ENCODE measurements at regions not wholly inside any gene's neighbourhood (a gene's known extent, or its start where the extent isn't known, plus 50 kb on each side); places are given as distances from the start of the nearest gene placed in this dataset.
"Not testable (repeated sequence)": the region's sequence is repeated elsewhere in the genome, so short reads cannot be mapped to it uniquely, and the experiment has no call there.

DNA sequence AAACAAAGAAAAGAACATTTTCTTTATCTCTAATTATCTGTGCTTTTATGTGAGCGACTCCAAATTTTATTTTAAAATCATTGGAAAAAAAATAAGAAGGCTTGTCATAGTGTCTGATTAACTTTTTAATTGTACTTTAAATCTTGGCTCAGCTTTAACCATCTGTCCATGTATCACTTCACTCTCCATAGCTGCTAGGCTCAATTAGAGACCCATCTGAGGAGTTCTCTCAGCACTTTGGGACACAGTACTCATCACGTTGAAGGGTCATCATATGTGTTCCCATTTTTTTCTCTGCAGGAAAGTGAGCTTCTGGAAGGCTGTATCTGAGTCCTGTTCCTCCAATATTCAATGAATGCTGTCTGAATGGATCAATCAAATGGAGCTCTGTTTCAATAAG is 908.5 kb upstream of the ROBO1 start:
- no peak overlapping the region for H3K4me3 ChIP-seq (ENCODE audit: low read length)
- no peak for TF ChIP-seq ZNF274 (IDR thresholded peaks at IDR 0.05; ENCODE audit: low read depth, low read length)

DNA sequence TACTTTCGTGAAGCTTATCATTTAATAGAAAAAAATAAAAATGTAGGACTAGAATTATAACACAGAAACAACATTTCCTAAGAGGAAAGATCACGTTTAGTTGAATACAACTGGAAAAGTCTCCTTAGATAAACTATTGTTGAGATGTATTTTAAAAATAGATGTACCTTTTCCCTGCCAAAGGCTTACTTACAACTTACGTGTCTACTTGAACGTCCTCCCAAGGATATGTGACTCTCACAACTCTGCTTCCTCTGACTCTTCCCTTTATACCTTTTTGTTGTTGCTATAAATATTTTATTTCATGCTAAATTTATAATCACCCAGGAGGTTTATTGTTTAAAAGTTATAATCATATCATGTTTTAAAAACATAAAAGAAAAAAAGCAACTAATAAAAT is 908.0 kb upstream of the ROBO1 start:
- TF ChIP-seq ZNF274 (IDR thresholded peaks at IDR 0.05; ENCODE audit: low read depth, low read length), result no peak
- no peak overlapping the region for H3K4me3 ChIP-seq (ENCODE audit: low read length)

DNA sequence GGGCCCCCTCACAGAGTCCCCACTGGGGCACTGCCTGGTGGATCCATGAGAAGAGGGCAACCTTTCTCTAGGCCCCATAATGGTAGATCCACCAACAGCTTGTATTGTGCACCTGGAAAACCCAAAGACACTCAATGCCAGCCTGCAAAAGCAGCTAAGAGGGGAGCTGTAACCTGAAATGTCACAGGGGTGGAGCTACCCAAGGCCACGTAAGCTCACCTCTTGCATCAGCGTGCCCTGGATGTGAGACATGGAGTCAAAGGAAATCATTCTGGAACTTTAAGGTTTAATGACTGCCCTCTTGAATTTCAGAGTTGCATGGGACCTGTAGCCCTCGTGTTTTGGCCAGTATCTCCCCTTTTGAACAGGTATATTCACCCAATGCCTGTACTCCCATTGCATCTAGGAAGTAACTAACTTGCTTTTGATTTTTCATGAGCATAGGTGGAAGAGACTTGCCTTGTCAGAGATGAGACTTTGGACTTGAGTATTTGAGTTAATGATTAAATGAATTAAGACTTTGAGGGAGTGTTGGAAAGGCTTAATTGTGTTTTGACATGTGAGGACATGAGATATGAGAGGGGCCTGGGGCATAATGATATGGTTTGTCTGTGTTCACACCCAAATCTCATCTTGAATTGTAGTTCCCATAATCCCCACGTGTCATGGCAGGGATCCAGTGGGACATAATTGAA is 900.9 kb upstream of the ROBO1 start:
- TF ChIP-seq ZNF274 (IDR thresholded peaks at IDR 0.05; ENCODE audit: low read depth, low read length), result no peak
- no peak overlapping the region for H3K4me3 ChIP-seq (ENCODE audit: low read length)

DNA sequence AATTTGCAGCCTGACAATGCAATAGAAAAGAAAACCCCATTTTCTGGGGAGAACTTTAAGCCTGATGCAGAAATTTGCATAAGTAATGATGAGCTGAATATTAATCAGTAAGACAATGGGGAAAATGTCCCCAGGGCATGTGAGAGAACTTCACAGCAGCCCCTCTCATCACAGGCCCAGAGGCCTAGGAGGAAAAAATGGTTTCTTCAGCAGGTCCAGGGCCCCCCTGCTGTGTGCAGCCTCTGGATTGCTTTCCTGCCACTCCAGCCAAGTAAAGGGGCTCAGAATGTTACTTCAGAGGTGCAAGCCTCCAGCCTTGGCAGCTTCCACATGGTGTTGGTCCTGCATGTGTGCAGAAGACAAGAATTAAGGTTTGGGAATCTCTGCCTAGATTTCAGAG is 900.3 kb upstream of the ROBO1 start:
- no peak overlapping the region for H3K4me3 ChIP-seq (ENCODE audit: low read length)
- TF ChIP-seq ZNF274 (IDR thresholded peaks at IDR 0.05; ENCODE audit: low read depth, low read length), result no peak

DNA sequence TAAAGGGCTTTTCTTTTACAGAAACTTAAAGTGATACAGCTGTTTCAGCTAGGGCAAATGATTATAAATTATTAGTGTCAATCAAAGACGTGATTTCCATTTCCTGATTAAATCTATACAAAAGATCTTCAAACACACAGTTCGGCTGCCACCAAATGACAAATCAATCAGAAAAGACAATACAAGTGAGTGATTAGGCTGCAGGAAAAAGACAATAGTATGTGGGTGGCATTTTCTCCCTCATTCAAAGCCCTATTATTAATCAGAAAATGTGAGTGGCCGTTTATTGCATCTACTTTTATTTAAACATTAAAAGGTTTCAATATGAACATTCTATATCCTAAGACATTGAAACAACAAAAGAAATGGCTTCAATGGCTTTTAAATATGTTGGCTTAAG is 895.6 kb upstream of the ROBO1 start:
- H3K4me3 ChIP-seq (ENCODE audit: low read length), result no peak overlapping the region
- TF ChIP-seq ZNF274 (IDR thresholded peaks at IDR 0.05; ENCODE audit: low read depth, low read length), result no peak

DNA sequence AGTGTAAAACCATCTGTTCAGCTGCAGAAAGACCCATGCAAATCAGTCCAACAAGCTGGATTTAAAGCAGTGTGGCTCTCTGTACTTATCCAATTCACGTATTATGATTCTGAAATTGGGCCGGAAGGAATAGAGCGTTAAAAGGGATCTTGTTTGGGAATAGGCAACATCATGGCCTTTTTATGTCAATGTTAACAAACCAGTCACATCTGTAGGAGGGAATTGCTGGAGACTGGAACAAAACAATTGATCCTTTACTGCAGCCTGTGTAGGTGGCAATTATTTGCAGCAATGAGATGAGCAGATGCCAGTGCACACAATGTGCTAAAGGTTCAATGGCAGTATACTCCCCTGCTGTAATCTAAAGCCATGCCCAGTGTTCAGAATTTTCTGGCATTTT is 887.4 kb upstream of the ROBO1 start:
- H3K4me3 ChIP-seq (ENCODE audit: low read length), result no peak overlapping the region
- no peak for TF ChIP-seq ZNF274 (IDR thresholded peaks at IDR 0.05; ENCODE audit: low read depth, low read length)

DNA sequence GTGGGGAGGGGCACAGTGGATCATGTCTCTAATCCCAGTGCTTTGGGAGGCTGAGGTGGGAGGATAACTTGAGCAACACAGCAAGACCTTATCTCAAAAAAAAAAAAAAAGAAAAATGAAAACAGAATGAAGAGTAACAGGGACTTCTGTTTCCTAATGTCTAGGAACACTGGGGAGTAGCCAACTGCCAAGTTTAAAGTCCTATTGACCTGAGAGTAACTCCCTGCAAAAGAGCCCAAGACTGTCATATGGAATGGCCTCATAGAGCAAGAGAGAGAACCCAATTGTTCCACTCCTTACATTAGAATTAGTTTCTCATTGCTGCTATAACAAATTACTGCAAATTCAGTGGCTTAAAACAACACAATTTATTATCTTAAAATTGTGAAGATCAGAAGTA is 881.4 kb upstream of the ROBO1 start:
- TF ChIP-seq ZNF274 (IDR thresholded peaks at IDR 0.05; ENCODE audit: low read depth, low read length), result no peak
- H3K4me3 ChIP-seq (ENCODE audit: low read length), result no peak overlapping the region

DNA sequence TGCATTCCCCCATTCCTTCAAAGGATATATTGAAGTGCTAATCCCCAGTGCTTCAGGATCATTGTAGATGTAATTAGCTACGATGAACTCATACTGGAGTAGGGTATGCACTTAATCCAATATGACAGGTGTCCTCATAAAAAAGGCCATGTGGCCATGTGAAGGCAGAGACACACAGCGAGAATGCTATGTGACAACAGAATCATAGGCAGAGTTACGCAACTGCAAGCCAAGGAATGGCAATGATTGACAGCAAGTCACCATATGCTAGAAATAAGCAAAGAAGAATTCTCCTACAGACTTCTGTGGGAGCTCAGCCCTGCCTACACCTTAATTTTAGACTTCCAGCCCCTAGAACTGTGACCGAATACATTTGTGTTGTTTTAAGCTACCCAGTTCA is 875.6 kb upstream of the ROBO1 start:
- no peak for TF ChIP-seq ZNF274 (IDR thresholded peaks at IDR 0.05; ENCODE audit: low read depth, low read length)

DNA sequence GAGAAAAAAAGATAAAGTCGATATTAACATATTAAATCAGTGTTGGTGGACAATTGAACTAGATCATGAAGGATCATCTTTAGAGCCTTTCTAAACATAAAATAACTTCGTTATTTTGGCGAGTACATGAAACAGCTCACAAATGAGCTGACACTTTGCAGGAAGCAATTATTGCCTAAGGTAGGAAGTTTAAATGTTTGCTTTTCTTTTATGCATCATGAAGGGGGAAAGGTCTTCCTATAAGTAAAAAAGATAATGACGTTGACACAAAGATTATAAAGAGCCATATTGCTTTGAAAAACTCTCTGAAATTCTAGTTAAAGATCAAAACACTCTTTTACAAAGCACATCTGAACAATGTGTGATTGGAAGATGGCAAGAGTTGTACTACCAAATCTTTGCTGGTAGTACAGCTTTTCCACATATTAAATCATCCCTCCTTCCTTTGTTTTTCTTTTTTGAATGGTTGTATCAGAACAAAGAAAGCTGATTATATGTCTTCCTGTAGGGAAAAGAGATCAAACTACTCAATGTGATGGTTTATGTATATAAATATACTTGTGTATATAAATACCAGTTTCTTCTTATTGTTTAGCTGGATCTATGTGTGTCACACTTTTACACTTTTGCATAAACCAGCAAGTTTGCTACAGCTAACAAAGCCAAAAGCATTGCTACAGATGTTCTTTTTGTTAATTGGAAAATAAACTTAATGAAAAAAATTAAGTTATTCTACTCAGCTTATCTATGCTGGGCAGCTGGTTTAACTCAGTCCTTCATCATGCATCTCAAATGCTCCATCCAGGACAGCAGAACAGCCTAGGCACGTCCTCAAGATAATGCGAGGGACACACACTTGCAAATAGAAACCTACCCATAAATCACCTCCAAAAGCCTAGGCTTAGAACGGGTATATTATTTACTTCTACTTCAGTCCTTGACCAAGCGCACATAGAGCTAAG is 850.8 kb upstream of the ROBO1 start:
- TF ChIP-seq ZNF274 (IDR thresholded peaks at IDR 0.05; ENCODE audit: low read depth, low read length), result no peak
- no peak overlapping the region for H3K4me3 ChIP-seq (ENCODE audit: low read length)

More for the DNA sequence above, 875.6 kb upstream of the ROBO1 start:
- no peak overlapping the region for H3K4me3 ChIP-seq (ENCODE audit: low read length)

DNA sequence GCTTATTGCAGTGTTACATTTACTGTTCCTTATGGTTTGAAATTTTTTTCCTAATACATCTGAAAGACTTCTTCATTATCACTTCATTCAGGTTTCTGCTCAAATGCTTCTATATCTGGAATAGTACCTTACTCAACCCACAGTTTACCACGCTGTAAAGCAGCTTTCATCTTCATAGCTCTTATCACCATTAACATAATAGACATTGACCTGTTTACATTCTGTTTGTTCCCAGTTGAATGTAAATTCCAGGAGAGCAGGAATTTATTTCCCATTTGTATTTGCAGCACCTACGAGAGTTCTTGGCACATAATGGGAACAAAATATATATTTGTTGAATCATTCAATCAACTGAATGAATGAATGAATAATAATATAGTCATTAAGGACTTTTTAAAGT is 844.6 kb upstream of the ROBO1 start:
- TF ChIP-seq ZNF274 (IDR thresholded peaks at IDR 0.05; ENCODE audit: low read depth, low read length), result no peak
- no peak overlapping the region for H3K4me3 ChIP-seq (ENCODE audit: low read length)

DNA sequence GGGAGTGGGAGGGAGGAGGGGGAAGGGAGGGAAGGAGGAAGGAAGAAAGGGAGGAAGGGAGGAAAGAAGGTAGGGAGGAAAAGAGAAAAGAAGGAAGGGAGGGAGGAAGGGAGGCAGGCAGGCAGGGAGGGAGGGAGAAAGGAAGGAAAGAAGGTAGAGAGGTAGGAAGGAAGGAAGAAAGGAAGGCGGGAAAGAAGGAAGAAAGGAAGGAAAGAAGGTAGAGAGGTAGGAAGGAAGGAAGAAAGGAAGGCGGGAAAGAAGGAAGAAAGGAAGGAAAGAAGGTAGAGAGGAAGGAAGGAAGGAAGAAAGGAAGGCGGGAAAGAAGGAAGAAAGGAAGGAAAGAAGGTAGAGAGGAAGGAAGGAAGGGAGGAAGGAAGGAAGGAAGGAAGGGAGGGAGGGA is 840.3 kb upstream of the ROBO1 start:
- not testable (repeated sequence) for H3K4me3 ChIP-seq (ENCODE audit: low read length)

DNA sequence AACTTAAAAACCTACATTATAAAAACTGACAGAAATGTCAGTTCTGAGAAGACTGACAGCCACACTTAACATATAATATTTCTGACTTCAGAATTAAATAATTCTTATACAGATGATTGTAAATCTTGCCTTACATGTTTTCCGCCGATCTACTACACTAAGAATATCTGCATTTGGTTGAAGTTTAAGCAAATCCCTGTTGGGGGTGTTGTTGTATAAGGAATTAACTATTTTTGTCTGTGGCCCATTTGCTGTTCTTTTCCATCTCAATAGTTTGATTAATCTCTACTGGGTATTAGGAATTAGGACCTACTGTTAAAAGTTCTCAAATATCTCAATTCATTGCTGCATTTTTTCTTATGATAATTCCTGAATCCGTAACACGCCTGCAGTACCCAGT is 838.3 kb upstream of the ROBO1 start:
- no peak overlapping the region for H3K4me3 ChIP-seq (ENCODE audit: low read length)
- no peak for TF ChIP-seq ZNF274 (IDR thresholded peaks at IDR 0.05; ENCODE audit: low read depth, low read length)

DNA sequence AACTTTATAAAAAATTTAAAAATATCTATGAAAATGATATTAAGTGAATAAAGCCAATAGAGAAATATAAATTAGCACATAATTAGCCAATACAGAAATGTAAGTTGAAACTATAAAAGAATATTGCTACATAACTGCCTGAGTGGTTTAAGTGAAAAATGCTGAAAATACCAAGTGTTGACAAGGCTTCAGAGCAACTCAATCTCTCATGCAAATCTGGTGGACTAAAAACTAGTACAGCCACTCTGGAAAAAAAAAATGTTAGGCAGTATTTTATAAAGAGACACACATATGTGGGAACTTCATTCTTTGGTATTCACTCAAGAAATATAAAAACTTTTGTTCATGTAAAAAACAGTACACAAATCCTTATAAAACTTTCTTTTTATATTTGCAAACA is 833.7 kb upstream of the ROBO1 start:
- no peak for TF ChIP-seq ZNF274 (IDR thresholded peaks at IDR 0.05; ENCODE audit: low read depth, low read length)
- no peak overlapping the region for H3K4me3 ChIP-seq (ENCODE audit: low read length)

DNA sequence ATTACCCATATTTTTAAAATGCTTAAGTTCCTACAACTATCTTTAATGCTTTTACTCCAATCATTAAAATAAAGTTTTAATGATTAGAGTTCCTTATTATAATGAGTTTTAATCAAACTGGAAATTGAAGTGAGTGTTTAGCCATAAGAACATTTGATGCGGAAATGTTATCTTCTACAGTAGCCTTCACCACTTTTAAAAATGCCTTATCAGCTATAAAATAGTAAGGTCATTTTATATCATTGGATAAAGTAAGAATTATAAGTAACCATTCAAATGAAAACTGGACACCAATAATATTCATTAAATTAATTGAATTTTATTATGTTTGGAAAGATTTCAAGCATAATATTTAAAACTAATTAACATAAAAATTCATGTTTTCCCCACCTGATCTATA is 825.0 kb upstream of the ROBO1 start:
- no peak for TF ChIP-seq ZNF274 (IDR thresholded peaks at IDR 0.05; ENCODE audit: low read depth, low read length)
- H3K4me3 ChIP-seq (ENCODE audit: low read length), result no peak overlapping the region

DNA sequence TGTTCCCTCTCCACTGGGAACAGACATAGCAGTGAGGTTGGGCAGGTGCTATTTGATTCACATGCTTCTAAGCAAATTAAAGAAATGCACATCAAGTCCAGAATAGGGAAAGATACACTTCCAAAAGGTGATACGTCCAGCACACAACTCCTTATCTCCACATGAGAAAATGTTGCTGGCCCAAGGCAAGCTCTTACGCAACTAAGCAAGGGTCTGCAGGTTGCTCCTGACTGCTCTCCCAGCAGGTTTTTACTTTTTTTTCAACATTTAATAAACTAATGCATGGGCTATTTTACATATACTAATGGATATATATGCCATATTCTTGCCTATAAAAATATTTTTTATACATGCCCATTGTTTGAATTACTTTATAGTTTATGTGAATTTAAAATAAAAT is 818.5 kb upstream of the ROBO1 start:
- H3K4me3 ChIP-seq (ENCODE audit: low read length), result no peak overlapping the region
- no peak for TF ChIP-seq ZNF274 (IDR thresholded peaks at IDR 0.05; ENCODE audit: low read depth, low read length)
